ENCODE measurements at regions not wholly inside any gene's neighbourhood (a gene's known extent, or its start where the extent isn't known, plus 50 kb on each side); places are given as distances from the start of the nearest gene placed in this dataset.

- no peaks in the 10 kb centered on the region for H3K27me3 ChIP-seq
- TF ChIP-seq, protein P1, sequence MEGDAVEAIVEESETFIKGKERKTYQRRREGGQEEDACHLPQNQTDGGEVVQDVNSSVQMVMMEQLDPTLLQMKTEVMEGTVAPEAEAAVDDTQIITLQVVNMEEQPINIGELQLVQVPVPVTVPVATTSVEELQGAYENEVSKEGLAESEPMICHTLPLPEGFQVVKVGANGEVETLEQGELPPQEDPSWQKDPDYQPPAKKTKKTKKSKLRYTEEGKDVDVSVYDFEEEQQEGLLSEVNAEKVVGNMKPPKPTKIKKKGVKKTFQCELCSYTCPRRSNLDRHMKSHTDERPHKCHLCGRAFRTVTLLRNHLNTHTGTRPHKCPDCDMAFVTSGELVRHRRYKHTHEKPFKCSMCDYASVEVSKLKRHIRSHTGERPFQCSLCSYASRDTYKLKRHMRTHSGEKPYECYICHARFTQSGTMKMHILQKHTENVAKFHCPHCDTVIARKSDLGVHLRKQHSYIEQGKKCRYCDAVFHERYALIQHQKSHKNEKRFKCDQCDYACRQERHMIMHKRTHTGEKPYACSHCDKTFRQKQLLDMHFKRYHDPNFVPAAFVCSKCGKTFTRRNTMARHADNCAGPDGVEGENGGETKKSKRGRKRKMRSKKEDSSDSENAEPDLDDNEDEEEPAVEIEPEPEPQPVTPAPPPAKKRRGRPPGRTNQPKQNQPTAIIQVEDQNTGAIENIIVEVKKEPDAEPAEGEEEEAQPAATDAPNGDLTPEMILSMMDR (IDR thresholded peaks at IDR 0.05), result no peak
- TF ChIP-seq POLR2A (IDR thresholded peaks at IDR 0.05), result no peak
- no peaks in the 10 kb centered on the region for H3K36me3 ChIP-seq
- H3K9me3 ChIP-seq, result no peaks in the 10 kb centered on the region
- 25 to 56% methylated on average over 2 of the region's 2 CpGs for WGBS, 2 donors
- no peak overlapping the region for H3K27ac ChIP-seq
- no peak for DNase-seq
- peaks cover 0 to 4% (median 0%) of the 10 kb centered on the region in 3 donors for H3K4me1 ChIP-seq
- H3K4me3 ChIP-seq, result no peak overlapping the region
- intact Hi-C loops (cut with DNase I), result no loop called here
Observed at GRCh38 chr6:811831-812230, 118.9 kb upstream of the EXOC2 start.

DNA sequence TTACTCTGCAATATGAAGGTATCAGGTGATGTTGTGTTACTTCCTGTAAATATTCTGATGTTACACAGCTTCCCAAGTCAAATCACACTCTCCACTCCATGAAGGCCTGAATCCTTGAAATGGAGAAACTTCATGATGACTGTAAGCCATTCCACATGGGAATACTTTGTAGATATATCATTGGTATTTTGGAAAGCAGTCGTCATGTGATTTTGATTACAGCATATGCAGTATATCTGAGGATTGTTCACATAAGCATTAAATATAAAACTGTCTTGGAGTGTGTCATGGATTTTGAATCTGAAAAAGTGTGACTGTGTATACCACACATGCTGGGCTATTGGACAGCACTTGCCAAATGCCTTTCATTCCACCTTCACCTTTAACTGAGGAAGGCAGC, 118.3 kb upstream of the EXOC2 start:
- Histone ChIP-seq H3K27ac (no peak overlapping the region), H3K27me3 (no peaks in the 10 kb centered on the region), H3K9me3 (no peaks in the 10 kb centered on the region), H3K36me3 (no peaks in the 10 kb centered on the region), H3K4me1 (peaks cover 0 to 4% (median 0%) of the 10 kb centered on the region in 3 donors), H3K4me3 (no peak overlapping the region)
- WGBS, 2 donors, result 75 to 94% methylated on average over 1 of the region's 1 CpG
- TF ChIP-seq POLR2A (IDR thresholded peaks at IDR 0.05), result no peak
- TF ChIP-seq, protein P1 (IDR thresholded peaks at IDR 0.05), result no peak
- no peak for DNase-seq
- intact Hi-C loops (cut with DNase I), result no loop called here

GRCh38 chr6:804771-805170, 111.8 kb upstream of the EXOC2 start:
- Histone ChIP-seq H3K4me3 (no peak overlapping the region), H3K27ac (no peak overlapping the region), H3K36me3 (no peaks in the 10 kb centered on the region), H3K4me1 (no peaks in the 10 kb centered on the region), H3K9me3 (no peaks in the 10 kb centered on the region), H3K27me3 (peaks cover 0 to 8% (median 0%) of the 10 kb centered on the region in 4 donors)
- DNase-seq, result no peak
- 89 to 100% methylated on average over 8 to 9 of the region's 10 CpGs for WGBS, 2 donors
- no peak for TF ChIP-seq POLR2A (IDR thresholded peaks at IDR 0.05)
- TF ChIP-seq, protein P1 (IDR thresholded peaks at IDR 0.05), result no peak
- intact Hi-C loops (cut with DNase I), result loop anchor here (10.0 kb wide), 1 partner anchor 540 kb away; no protein-coding TSS in a partner anchor

- H3K9me3 ChIP-seq, result no peaks in the 10 kb centered on the region
- no peak for TF ChIP-seq POLR2A (IDR thresholded peaks at IDR 0.05)
- TF ChIP-seq, protein P1 (IDR thresholded peaks at IDR 0.05), result no peak
- H3K27me3 ChIP-seq, result peaks cover 0 to 8% (median 0%) of the 10 kb centered on the region in 4 donors
- intact Hi-C loops (cut with DNase I), result loop anchor here (10.0 kb wide), 1 partner anchor 540 kb away; no protein-coding TSS in a partner anchor
- WGBS, 2 donors, result 88 to 90% methylated on average over 13 of the region's 13 CpGs
- H3K27ac ChIP-seq, result no peak overlapping the region
- no peak for DNase-seq
- no peaks in the 10 kb centered on the region for H3K36me3 ChIP-seq
- no peaks in the 10 kb centered on the region for H3K4me1 ChIP-seq
- no peak overlapping the region for H3K4me3 ChIP-seq
Observed at GRCh38 chr6:804317-804716, 111.4 kb upstream of the EXOC2 start.

DNA sequence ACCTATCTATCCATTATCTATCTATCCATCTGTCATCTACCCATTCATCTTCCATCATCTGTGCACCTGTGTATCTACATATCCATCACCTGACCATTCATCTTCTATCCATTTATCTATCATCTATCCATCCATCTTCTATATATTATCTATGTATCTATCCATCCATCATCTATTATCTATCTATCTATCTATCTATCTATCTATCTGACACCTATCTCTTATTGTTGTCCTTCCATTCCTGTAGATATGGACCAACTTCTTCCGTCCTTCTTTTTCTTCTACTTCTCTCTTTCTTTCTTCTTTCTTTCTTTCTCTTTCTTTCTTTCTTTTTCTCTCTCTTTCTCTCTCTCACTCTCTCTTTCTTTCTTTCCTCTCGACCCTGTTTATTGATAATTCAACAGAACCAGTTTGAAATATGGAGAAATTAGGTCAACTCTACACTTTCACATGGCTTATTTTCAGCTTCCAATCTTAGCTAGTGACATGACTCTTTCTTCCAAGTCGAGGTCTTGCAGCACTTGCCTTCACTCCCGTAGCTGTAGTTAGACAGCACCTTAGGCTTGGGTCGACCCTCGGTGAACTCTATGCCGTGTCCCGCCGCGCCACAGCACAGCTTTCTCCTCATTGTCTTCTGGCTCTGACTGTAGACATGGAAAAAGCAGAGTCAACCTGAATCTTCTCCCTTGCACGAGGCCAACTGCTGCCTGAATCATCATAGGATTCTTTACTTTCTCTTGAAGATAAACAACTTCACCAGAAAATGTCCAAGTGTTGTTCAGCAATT, 110.4 kb upstream of the EXOC2 start:
- H3K9me3 ChIP-seq, result no peaks in the 10 kb centered on the region
- H3K36me3 ChIP-seq, result no peaks in the 10 kb centered on the region
- H3K27me3 ChIP-seq, result peaks cover 0 to 8% (median 0%) of the 10 kb centered on the region in 4 donors
- WGBS, 2 donors, result 86 to 87% methylated on average over 11 of the region's 11 CpGs
- DNase-seq, result no peak
- TF ChIP-seq, protein P1 (IDR thresholded peaks at IDR 0.05), result no peak
- no peak for TF ChIP-seq POLR2A (IDR thresholded peaks at IDR 0.05)
- H3K4me3 ChIP-seq, result no peak overlapping the region
- H3K4me1 ChIP-seq, result no peaks in the 10 kb centered on the region
- intact Hi-C loops (cut with DNase I), result loop anchor here (10.0 kb wide), 1 partner anchor 541 kb away; no protein-coding TSS in a partner anchor
- no peak overlapping the region for H3K27ac ChIP-seq

All from esophagus squamous epithelium (tissue), 5 donors.